MM.1S (cell line): ENCODE measurements at regions not wholly inside any gene's neighbourhood (a gene's known extent, or its start where the extent isn't known, plus 50 kb on each side); places are given as distances from the start of the nearest gene placed in this dataset.

Experiments used
- EZH2 ChIP-seq: fragments of 300-600 bp; sonication (generic); optimal IDR thresholded peaks from 2 replicates; pipeline ENCODE3; 2017; ENCODE audit warnings: low read depth, mild to moderate bottlenecking, antibody characterized with exemption, low read length, mixed read lengths
- EZH2phosphoT487 ChIP-seq: fragments of 300-600 bp; sonication (generic); IDR thresholded peaks from 2 replicates; pipeline ENCODE4 v1.6.1; 2018; ENCODE audit warnings: antibody characterized with exemption, low read length
- TF ChIP-seq, protein P1 (sequence below): fragments of 300-600 bp; sonication (generic); IDR thresholded peaks from 2 replicates; pipeline ENCODE4 v1.5.1; 2016; ENCODE audit warnings: antibody characterized with exemption, low read length, mixed read lengths

DNA sequence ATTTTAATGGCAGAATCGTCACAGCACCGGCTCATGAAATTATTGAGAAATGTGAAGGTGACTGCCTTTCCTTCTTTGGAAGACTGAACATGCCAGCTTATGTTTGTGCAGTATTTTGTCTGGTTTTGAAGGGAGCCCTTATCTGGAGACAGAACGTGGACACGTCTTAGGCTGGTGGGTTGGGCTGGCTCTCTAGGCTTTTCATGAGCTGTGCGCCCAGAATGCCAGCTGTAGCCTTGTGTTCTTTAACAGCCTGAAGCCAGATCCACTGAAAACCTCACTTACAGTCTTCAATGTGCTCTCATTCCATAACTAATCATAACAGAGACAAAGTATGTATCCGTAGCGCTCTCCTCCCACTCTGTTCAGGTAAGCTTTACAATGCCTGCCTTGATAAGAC lies 184.4 kb upstream of the HTR2A start:
- TF ChIP-seq, protein P1, sequence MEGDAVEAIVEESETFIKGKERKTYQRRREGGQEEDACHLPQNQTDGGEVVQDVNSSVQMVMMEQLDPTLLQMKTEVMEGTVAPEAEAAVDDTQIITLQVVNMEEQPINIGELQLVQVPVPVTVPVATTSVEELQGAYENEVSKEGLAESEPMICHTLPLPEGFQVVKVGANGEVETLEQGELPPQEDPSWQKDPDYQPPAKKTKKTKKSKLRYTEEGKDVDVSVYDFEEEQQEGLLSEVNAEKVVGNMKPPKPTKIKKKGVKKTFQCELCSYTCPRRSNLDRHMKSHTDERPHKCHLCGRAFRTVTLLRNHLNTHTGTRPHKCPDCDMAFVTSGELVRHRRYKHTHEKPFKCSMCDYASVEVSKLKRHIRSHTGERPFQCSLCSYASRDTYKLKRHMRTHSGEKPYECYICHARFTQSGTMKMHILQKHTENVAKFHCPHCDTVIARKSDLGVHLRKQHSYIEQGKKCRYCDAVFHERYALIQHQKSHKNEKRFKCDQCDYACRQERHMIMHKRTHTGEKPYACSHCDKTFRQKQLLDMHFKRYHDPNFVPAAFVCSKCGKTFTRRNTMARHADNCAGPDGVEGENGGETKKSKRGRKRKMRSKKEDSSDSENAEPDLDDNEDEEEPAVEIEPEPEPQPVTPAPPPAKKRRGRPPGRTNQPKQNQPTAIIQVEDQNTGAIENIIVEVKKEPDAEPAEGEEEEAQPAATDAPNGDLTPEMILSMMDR: no peak
- TF ChIP-seq EZH2 (no peak), EZH2phosphoT487 (no peak)
